Frontal cortex (tissue), 3 donors: ENCODE measurements at regions not wholly inside any gene's neighbourhood (a gene's known extent, or its start where the extent isn't known, plus 50 kb on each side); places are given as distances from the start of the nearest gene placed in this dataset.

Experiments used
- DNase-seq, 2 donors: peaks; one replicate each; pipeline ENCODE4 v3.0.0; 2012; ENCODE audit warnings: low spot score in 2 of 2
- FAIRE-seq: peaks from 2 replicates; lab custom pipeline; 2012; peaks lifted over from hg19 to GRCh38; lab: Jason Lieb, UNC
- donor health status: control.
- donor health status: control.
- donor health status: control.

DNA sequence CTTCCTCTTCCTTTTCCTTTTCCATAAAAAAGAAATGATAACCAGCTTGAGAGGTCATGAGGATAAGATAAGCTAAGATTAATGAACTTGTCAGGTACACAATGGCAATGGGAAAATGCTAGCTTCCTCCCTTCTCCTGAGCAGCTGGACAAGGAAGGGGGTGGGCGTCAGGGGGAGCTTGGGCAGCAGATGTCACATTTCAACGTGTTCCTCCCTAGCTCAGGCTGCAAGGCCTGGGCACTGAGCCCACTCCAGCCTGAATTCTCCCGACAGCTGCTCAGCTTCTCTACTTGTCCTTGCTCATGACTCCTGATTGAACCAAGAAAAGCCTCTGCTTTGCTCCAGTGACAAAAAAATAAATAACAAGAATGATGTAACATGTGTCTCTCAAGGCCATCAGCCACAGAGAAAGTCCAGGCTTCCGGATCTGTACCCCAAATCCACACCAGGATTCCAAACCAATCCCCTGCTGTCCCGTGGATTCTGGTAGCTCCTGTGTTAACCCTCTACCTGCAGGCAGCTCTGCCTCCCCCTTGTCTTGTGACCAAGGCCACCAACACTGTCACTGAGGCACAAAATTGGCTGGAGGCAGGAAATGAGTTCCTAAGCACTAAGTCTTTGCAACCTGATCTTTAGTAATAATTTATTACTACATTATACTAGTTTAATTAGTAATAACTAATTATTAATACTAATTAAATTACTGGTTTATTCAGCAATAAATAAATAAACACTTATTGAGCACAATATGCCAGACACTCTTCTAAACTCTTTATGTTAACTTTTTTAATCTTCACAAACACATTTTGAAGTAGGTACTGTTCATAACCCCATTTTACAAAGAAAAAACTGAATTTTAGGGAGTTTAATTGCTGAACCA lies 146.5 kb downstream of the CCDC34 start:
- FAIRE-seq (no peak), DNase-seq (peak in 1 of 2 donors; percentile 14)

DNA sequence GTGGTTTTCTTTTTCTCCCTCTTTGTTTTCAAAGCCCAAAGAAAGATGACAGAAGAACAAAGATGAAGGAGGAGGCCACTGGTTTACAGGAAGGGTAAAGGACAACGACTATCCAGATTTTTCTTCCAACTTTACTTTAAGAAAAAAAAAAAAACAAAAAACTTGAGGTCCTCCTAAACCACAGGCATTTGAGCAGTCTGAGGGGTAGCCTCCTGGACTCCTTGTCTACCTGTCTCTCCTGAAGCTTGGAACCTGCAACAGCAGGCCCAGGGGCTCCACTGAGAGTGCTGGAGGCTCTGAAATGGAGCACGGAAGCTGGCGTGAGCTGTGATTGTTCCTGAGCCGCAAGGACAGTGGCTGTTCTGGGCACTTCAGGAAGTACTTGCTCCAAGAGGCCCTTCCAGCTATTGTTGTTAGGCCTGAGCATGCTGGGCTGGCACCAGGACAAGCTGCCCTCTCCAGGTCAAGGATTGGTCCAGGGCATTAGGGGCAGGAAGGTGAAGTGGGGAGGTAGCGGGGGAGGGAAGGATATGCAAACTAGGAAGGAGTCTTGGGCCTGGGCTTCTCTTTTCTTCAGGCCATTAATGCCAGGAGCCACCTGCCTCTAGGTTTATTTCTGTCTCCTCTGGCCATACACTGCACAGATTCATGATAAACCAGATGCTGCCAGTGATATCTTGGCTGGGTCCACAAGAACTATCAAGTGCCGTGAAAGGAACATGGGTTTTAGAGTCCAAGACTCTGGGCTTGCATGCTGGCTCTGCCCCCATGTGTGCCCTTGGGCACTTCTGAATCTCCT lies 147.3 kb downstream of the CCDC34 start:
- no peak for DNase-seq
- no peak for FAIRE-seq

DNA sequence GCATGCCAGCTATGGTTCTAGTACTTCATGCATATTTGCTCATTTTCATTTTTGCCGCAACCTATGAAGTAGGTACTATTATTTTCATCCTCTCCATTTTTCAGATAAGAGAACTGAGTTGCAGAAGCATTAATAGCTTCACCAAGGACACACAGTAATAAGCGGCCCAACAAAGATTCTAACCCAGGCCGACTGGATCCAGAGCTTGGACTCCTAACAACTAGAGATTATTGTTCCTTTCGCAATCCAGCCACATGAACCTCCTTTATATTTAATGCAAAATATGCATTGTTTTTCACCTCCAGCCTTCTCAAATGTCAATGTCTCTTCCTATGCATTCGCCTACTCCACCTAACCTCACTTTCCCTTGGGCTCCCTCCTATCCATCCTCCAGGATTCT lies 148.3 kb downstream of the CCDC34 start:
- no peak for DNase-seq
- no peak for FAIRE-seq

DNA sequence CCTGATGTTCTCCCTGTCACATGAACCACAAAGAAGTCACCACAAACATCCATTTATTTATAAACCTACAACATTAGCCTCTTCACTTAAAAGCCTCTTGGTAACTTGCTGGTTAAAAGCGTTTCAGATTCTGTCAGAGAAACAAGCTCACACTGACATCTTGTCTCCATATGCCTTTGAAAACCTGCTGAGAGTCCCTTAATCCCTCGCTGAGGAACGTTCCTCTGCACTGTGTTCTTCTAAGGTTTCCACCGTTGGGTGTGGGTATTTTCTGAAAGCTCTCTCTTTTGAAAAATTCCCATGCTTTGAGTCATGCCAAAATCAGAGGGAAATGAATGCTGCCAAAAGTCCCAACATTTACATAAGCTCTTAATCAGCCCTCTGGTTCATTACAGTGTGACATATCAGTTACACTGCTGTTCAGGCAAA lies 149.8 kb downstream of the CCDC34 start:
- no peak for DNase-seq
- no peak for FAIRE-seq

DNA sequence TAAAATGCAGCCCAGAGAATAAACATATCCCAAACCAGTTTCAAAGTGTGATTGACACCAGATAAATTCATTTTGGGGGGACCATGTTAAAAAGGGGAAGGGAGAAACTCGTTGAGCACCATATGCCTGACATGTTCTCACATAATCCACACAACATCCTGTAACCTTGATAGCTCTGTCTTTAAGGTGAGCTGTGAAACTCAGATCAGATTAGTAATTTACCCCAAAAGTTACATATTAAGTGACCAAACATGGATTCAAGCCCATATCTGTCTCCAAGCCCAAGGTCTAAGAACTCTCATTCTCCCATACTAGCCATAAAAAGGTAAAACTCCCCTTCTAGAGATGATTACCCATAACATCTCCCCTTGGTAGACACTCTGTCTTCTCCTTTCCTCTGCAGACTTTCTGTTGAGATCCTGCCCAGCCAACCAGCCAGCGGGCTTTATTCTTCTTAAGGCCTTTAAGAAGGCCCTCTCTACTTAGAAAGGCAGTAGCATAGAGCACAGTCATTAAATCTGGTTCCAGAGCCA lies 150.7 kb downstream of the CCDC34 start:
- DNase-seq = no peak
- FAIRE-seq = no peak

DNA sequence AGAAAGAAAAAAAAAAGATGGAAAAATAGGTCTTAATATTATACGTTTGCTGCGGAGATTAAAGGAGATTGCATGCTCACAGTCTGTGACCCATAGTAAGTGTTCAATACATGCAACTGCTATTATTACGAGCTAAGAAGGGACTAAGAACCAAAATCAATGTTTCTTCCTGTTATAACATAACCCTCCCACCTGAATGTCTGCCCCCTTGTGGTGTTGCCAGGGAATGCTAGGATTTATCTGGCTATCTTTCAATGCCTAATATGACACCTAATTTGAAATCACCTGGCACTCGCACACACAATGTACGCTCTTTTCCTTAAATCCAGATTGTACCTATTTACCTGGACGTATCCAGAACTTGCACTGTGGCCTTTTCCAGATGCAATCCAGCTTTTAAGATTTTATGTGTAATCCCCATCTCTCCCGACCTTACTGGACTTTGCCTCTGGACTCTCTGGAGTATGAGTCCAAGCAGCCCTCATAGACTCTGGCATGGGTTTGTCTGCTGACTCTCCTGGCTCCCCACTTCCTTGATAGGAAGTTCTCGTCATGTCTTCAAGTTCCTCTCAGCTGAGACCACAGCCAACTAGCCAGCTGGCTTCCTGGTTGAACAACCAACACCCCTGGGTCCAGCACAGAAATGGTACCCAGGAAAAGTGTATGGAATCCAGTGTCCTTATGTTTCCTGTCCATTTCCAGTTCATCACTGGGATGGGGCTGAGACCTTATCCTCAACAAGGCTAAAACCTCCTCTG lies 151.5 kb downstream of the CCDC34 start:
- no peak for DNase-seq
- no peak for FAIRE-seq

DNA sequence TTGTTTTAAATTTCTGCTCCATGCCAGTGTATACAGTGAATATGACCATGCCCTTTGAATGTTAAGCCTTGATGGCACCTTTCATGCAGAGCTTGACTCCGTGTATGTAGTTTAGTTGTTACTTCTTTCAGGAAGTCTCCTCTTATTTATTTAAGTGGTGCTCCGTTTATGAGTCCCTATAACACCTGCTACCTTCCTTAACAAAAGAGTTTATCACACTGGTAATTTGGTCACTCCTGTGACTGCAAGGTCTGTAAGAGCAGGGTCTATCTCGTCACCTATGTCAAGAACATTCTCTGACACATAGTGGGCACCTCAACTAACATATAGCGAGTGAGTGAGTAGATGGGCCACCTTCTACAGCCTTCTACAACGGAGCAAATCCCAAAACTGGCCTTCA lies 152.5 kb downstream of the CCDC34 start:
- FAIRE-seq = no peak
- no peak for DNase-seq

DNA sequence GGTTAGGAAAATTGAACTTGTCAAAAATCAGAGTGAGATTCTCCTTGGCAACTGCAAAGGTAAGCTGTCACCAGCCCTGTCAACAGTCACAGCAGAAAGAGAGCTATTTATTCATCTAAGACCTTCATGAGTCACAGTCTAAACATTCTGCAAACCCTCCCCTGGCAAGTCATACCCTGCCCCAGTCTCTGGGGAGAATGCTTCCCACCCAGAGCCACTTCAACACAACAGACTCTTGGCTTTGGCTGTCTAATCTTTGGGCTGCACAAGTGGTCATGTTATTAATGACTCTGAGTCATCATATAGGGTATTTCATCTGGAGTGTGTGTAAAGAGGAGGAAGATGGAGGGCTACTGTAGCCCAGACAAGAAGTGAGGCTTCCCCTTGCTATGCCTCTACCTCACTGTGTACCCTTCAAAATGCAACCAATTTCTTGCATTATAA lies 153.4 kb downstream of the CCDC34 start:
- DNase-seq (no peak), FAIRE-seq (no peak)

DNA sequence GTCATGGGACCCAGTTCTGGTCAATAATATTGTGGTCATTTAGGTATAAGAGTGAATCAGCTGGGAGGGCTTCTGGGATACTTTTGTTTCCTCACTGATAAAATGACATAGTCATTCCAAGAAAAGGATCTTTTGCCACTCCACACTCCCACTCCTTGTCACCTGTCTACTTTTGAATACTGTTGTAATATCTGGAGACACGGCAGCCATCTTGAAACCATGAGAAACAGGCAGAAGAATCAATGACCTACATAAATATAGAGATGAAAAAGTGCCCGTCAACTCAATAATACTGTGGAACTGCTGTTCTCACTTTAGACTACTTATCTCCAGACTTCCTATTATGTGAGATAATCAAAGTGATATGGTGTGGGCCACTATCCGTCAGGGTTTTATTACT lies 154.2 kb downstream of the CCDC34 start:
- DNase-seq (no peak), FAIRE-seq (no peak)

DNA sequence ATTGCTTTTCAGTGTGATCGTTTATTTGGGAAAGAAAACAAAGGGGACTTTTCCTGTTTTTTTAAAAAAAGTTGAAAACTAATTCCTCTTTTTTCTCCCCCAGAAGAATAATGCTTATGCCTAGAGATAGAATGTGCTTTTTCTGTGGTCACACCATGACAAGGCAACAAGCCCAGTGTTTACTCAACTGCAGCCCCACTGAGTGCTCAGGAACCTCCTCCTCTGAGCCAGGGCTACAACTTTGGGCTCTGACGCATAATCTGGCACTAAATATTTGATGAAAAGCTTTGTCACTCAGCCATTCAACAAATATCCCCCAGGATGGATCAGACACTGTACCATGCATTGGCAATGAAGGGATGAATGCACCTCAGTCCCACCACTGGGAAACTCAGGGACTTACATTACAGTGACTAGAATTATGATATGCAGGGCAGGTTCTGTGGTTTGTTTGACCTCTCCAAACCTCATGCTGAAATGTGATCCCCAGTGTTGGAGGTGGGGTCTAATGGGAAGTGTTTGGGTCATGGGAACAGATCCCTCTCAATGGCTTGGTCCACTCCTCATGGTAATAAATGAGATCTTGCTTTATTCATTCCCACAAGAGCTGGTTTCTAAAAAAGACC lies 155.9 kb downstream of the CCDC34 start:
- no peak for DNase-seq

DNA sequence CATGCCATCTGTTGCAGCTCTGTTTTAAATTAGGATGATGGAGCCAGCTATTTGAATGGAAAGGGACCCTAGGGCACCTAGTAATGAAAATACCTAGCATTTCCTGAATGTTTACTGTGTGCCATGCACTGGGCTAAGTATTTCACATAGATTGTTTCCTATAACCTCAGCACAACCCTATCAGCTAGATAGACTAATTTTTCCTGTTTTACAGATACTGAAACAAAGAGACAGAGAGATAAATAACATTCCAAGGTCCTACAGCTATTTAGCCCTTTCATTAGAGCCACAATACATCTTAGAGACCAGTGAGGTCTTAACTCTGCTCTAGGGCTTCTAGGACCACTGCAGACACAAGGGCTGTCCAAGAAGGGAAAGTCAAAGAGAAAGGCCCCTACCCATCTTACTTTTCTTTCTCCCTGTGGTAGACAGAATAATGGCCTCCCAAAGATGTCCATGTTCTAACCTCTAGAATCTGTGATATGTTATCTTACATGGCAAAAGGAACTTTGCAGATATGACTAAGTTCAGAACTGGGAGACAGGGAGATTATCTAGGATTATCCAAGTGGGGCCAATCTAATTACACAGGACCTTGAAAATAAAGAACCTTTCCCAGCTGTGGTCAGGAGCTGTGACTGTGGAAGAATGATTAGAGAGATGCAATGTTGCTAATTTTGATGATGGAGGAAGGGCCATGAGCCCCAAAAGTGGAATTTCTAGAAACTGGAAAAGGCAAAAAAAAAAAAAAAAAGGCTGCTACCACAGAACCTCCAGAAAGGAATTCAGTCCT lies 157.0 kb downstream of the CCDC34 start:
- FAIRE-seq (no peak), DNase-seq (no peak)

More for the DNA sequence above, 155.9 kb downstream of the CCDC34 start:
- no peak for FAIRE-seq

DNA sequence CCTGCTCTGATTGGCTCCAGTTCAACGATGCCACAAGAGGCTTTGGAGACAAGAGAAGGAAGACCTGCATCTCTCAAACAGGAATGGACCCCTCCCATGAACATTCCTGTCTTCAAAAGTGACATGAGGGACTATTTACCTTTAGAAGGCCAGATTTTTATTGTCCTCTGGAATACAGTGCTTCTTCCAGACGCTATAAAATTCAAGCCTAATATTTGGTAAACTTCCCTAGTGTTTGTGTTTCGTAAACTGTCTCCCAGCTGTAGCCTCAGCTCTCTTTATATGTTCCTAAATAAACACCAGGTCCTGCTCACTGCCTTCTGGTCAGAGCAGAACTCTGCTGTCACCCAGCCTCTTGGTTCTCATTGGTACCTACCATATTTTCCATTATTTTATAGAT lies 157.8 kb downstream of the CCDC34 start:
- no peak for DNase-seq
- FAIRE-seq = no peak

DNA sequence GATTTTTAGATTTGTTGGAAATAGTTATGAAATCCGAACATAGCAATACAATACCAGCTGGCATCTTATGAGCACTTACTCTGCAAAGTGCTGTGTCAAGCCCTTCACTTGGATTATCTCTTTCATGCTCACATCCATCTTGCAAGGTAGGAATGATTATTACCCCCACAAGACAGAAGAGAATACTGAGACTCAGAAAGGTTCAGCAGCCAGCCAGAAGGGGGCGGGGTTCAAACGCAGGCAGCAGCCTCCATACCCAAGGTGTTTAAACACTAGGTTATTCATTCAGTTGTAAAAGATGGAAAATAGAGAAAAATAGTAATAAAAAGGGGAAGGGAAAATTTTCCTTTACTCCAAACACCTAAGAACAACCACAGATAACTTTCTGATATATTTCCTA lies 158.5 kb downstream of the CCDC34 start:
- no peak for FAIRE-seq
- DNase-seq = no peak

DNA sequence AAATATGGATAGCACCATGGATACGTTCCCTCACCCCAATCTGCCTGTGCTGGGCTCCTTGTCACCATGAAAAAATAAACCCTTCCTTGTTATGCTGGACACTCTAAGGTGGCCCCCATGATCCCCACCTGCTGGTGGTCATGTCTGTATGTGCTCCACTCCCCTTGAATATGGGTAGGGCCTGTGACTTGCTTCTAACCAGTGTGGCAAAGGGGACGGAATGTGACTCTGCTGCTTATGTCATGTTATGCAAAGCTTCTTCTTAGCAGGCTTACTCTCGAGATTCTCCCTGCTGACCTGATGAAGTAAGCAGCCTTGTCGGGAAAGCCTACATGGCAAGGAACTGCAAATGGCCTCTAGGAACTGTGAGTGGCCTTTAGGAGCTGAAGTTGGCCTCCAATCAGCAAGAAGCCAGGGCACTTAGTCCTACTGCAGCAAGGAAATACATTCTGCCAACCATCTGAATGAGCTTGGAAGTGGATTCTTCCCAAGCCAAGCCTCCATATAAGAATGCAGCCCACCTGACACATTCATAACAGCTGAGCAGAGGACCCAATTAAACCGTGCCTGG lies 159.9 kb downstream of the CCDC34 start:
- FAIRE-seq = no peak
- DNase-seq = no peak

DNA sequence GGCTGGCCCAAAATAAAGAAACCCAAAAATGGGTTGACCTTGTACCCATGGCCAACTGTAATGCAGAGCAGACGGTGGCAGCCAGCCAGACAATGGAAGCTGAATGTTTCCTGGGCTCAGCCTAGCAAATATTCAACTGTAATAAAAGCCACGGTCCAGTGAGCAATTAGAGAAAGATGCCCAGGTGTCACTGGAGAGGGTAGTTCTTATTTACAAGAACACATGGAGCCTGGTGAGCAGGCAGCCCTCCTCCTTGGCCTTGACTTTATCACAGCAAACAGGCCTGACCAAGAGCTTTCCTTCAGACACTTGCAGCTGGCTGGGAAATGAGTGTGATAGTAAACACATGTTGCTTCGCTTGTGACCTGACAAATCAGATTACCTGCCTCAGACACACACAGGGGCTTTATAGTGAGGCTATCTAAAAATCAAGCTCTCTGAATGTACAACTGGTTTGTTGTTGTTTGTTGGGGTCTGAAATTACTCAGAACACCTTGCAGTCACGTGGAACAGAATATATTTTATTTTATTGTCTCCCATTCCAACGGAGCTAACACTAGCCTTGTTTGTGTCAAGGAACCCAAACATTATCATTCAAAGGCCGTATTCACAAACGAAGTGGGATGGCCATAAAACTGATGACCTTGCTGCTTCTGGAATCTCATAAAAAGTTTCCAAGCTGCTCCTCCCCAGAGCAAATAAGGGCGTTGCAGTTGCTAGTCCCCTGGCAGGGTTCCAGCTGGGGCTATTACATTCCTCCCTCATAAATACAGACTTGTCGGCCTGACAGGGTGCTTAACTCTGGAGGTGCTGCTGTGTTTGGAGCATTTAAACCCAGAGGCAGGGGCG lies 161.1 kb downstream of the BBOX1 start:
- no peak for DNase-seq
- FAIRE-seq = no peak

DNA sequence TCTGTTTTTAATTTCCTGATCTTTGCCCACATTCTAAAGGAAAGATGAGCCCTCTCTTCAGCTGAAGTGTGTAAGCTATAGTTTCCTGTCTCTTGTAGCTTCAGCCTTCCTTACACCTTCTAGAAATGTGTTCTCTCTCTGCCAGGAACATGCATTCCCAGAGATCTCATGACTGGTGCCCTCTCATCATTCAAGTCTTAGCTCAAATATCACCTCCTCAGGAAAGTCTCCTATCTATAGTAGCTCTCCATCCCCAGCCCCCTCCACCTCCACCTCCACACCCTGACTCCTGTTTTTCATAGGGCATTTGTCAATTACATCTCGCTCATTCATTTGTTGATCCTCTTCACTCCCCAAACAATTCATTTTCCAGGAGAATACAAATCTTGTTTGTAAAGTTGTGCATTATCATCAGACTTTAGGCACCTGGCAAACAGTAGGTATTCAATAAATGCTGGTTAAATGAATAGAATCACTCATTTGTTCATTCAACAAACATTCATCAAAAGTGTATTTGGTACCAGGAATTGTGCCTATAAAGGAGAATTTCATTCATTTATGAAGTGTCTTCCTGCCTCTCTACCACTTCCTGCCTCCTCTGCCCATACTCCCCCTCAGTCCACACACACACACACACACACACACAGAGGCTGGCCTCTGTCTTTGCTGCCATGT lies 160.3 kb downstream of the BBOX1 start:
- FAIRE-seq (no peak), DNase-seq (no peak)
